Eye (tissue), 1 donor: ENCODE measurements at regions not wholly inside any gene's neighbourhood (a gene's known extent, or its start where the extent isn't known, plus 50 kb on each side); places are given as distances from the start of the nearest gene placed in this dataset.
"Not testable (repeated sequence)": the region's sequence is repeated elsewhere in the genome, so short reads cannot be mapped to it uniquely, and the experiment has no call there.

Source experiments
- DNase-seq: peaks from one replicate; pipeline ENCODE4 v3.0.0-alpha.2; 2015

GRCh38 chr4:146072376-146072775 is 103.1 kb upstream of the LSM6 start:
- no peak for DNase-seq

GRCh38 chr4:146071390-146071789 is 104.1 kb upstream of the LSM6 start:
- DNase-seq: no peak

- DNase-seq: no peak
Measured at GRCh38 chr4:146063143-146063542, 112.4 kb upstream of the LSM6 start.

GRCh38 chr4:146062340-146062739 is 113.2 kb upstream of the LSM6 start:
- DNase-seq: no peak

- DNase-seq: no peak
Measured at GRCh38 chr4:146061610-146062334, 113.7 kb upstream of the LSM6 start.

- no peak for DNase-seq
Measured at GRCh38 chr4:146059865-146060264, 115.7 kb upstream of the LSM6 start.

- DNase-seq: no peak
Measured at GRCh38 chr4:146059151-146059550, 116.4 kb upstream of the LSM6 start.

- no peak for DNase-seq
Measured at GRCh38 chr4:146058531-146058930, 117.0 kb upstream of the LSM6 start.

- no peak for DNase-seq
Measured at GRCh38 chr4:146054676-146055075, 116.1 kb upstream of the ZNF827 start.

GRCh38 chr4:146053891-146054290 is 115.3 kb upstream of the ZNF827 start:
- no peak for DNase-seq

- no peak for DNase-seq
Measured at GRCh38 chr4:146051728-146052391, 113.2 kb upstream of the ZNF827 start.

GRCh38 chr4:146051223-146051622 is 112.6 kb upstream of the ZNF827 start:
- DNase-seq: no peak

GRCh38 chr4:146049802-146050201 is 111.2 kb upstream of the ZNF827 start:
- no peak for DNase-seq

GRCh38 chr4:146047768-146048167 is 109.1 kb upstream of the ZNF827 start:
- DNase-seq: not testable (repeated sequence)

GRCh38 chr4:146041139-146042004 is 102.7 kb upstream of the ZNF827 start:
- no peak for DNase-seq

- no peak for DNase-seq
Measured at GRCh38 chr4:146040623-146041022, 102.0 kb upstream of the ZNF827 start.

GRCh38 chr4:146033149-146033548 is 94.5 kb upstream of the ZNF827 start:
- DNase-seq: no peak

GRCh38 chr4:146032234-146032860 is 93.7 kb upstream of the ZNF827 start:
- no peak for DNase-seq

- peak; percentile 13 for DNase-seq
Measured at GRCh38 chr4:146029939-146030710, 91.5 kb upstream of the ZNF827 start.

GRCh38 chr4:146029147-146029546 is 90.5 kb upstream of the ZNF827 start:
- no peak for DNase-seq

- DNase-seq: no peak
Measured at GRCh38 chr4:146027761-146028160, 89.1 kb upstream of the ZNF827 start.

GRCh38 chr4:146023334-146023967 is 84.8 kb upstream of the ZNF827 start:
- no peak for DNase-seq
